Omental fat pad (tissue), 3 donors: ENCODE measurements at regions not wholly inside any gene's neighbourhood (a gene's known extent, or its start where the extent isn't known, plus 50 kb on each side); places are given as distances from the start of the nearest gene placed in this dataset.

ENCODE experiments used
- ATAC-seq: fragments of 150-250 bp; one replicate; pipeline ENCODE4 v1.9.1; 2016; ENCODE audit warnings: mild to moderate bottlenecking, moderate library complexity; ENCODE audit not compliant: low FRiP score
- DNase-seq: peaks from one replicate; pipeline ENCODE4 v3.0.0-alpha.2; 2019; ENCODE audit warnings: low spot score
- TF ChIP-seq, protein P1 (sequence below), 3 donors: fragments of 450-650 bp; IDR thresholded peaks; one replicate each; pipeline ENCODE4 v1.5.1; 2016 to 2017; ENCODE audit warnings: antibody characterized with exemption in 3 of 3, mild to moderate bottlenecking in 3 of 3, moderate library complexity in 2 of 3

GRCh38 chr6:43990275-43990626 lies 137.0 kb downstream of the MRPL14 start:
- DNase-seq, result no peak
- ATAC-seq, result no peak

DNA sequence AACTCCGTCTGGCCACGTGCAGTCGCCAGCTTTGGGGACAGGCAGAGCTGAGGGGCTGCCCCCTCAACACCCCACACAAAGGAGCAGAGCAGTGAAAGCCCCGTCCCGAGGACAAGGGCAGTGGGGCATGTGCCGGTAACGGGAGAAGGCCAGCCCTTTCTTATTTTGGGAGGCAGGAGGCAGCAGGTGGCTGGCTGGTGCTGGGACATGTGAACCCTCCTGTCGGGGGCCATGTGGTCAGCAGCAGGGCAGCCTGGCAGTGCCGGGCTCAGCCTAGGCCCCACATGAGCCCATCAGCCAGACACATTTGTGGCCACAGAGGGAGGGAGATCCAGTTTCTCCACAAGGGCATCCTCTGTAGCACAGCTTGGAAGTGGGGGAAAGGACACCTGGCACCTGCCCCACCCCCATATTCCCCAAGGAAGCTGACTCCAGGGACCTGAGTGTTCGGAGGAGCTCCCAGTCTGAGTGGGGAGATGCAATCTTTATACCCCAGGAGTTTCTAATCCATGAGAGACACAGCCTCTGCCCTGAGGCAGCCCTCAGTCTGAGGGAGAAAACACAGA lies 137.6 kb downstream of the MRPL14 start:
- TF ChIP-seq, protein P1, sequence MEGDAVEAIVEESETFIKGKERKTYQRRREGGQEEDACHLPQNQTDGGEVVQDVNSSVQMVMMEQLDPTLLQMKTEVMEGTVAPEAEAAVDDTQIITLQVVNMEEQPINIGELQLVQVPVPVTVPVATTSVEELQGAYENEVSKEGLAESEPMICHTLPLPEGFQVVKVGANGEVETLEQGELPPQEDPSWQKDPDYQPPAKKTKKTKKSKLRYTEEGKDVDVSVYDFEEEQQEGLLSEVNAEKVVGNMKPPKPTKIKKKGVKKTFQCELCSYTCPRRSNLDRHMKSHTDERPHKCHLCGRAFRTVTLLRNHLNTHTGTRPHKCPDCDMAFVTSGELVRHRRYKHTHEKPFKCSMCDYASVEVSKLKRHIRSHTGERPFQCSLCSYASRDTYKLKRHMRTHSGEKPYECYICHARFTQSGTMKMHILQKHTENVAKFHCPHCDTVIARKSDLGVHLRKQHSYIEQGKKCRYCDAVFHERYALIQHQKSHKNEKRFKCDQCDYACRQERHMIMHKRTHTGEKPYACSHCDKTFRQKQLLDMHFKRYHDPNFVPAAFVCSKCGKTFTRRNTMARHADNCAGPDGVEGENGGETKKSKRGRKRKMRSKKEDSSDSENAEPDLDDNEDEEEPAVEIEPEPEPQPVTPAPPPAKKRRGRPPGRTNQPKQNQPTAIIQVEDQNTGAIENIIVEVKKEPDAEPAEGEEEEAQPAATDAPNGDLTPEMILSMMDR (IDR thresholded peaks at IDR 0.05), result no peak
- ATAC-seq, result no peak

More at GRCh38 chr6:43990275-43990626, 137.0 kb downstream of the MRPL14 start:
- TF ChIP-seq, protein P1 (IDR thresholded peaks at IDR 0.05), result no peak

GRCh38 chr6:43988801-43989200 lies 138.5 kb downstream of the MRPL14 start:
- no peak for DNase-seq
- TF ChIP-seq, protein P1 (IDR thresholded peaks at IDR 0.05), result no peak
- no peak for ATAC-seq

More for the DNA sequence above, 137.6 kb downstream of the MRPL14 start:
- no peak for DNase-seq

DNA sequence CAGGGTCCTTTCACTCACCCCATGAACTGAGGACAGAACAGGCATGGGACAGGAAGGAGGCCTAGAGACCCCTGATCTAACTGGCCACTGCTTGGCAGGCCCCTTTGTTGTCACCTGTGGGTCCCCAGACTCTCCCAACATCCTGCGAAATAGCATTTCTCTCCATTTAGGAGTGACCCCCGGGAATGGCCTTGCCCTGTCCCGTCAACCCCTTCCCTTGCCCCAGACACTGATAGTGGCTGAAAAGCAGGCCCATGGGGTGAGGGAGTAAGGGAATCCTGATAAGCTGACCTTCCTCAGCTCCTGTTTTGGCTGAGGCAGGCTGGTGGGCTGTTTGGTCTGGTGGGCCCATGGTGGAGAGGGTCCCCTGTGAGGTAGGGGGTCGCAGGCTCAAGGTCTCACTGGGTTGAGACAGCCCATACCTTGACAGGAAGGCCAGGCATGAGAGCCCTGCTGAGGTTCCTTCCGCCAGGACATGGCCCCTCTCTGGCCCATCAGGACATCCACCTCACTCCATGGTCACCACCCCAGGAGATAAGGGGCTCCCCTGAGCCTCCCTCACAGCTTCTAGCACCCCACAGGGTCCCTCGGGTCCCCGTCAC lies 139.3 kb downstream of the MRPL14 start:
- no peak for ATAC-seq
- no peak for DNase-seq
- TF ChIP-seq, protein P1 (IDR thresholded peaks at IDR 0.05), result no peak

DNA sequence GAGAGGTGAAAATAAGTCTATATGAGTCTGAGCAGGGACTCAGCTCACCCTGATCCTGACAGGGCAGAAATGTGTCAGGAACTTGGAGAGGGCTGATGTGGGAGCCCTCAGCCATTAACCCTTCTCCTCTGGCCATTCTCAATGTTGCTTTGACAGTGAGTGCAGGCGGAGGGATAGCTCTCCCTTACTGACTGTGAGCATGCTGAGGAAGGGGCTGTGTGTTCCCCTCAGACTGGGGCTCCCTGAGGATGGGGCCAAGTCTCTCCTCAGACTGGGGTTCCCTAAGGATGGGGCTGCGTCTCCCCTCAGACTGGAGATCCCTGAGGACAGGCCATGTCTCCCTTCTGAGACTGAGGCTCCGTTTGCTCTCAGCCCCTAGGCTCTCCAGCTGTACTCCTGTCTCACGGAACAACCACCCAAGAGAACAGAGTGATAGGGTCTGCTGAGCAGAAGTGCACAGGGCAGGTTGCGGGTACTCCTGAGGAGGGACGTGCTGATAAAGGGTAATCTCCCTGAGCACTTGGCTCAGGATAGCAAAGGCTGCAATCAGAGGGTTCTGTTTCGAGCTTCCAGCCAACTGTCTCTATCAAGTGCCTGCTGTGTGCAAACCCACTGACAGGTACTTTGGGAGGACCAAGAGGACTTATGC lies 141.0 kb downstream of the MRPL14 start:
- ATAC-seq (no peak), DNase-seq (no peak)
- TF ChIP-seq, protein P1 (IDR thresholded peaks at IDR 0.05), result no peak

- DNase-seq (no peak), ATAC-seq (no peak)
- TF ChIP-seq, protein P1 (IDR thresholded peaks at IDR 0.05), result no peak
Observed at GRCh38 chr6:43985329-43985728, 141.9 kb downstream of the MRPL14 start.
